HG02763 (cell line): ENCODE measurements at regions not wholly inside any gene's neighbourhood (a gene's known extent, or its start where the extent isn't known, plus 50 kb on each side); places are given as distances from the start of the nearest gene placed in this dataset.

Source experiments
- ATAC-seq: cut with Tn5 transposase; IDR thresholded peaks from one replicate; pipeline ENCODE4 v1.9.1; 2021; ENCODE audit warnings: mild to moderate bottlenecking, moderate library complexity; ENCODE audit not compliant: unreplicated experiment

GRCh38 chr2:128781166-128781565 is 462.5 kb upstream of the HS6ST1 start:
- ATAC-seq, result no peak

- no peak for ATAC-seq
These were observed 463.1 kb upstream of the HS6ST1 start for GRCh38 chr2:128781585-128782385.

GRCh38 chr2:128782411-128783192 is 463.9 kb upstream of the HS6ST1 start:
- ATAC-seq, result no peak

- ATAC-seq, result no peak
These were observed 464.6 kb upstream of the HS6ST1 start for GRCh38 chr2:128783193-128783671.

GRCh38 chr2:128783896-128784295 is 465.2 kb upstream of the HS6ST1 start:
- no peak for ATAC-seq

- no peak for ATAC-seq
These were observed 466.1 kb upstream of the HS6ST1 start for GRCh38 chr2:128784626-128785306.

GRCh38 chr2:128786316-128786715 is 467.6 kb upstream of the HS6ST1 start:
- no peak for ATAC-seq

GRCh38 chr2:128786741-128787478 is 468.2 kb upstream of the HS6ST1 start:
- ATAC-seq, result no peak

- ATAC-seq, result no peak
These were observed 468.9 kb upstream of the HS6ST1 start for GRCh38 chr2:128787616-128788015.

GRCh38 chr2:128788636-128789220 is 470.1 kb upstream of the HS6ST1 start:
- ATAC-seq, result no peak

- no peak for ATAC-seq
These were observed 470.6 kb upstream of the HS6ST1 start for GRCh38 chr2:128789221-128789620.

GRCh38 chr2:128789776-128790455 is 471.2 kb upstream of the HS6ST1 start:
- ATAC-seq, result no peak

- no peak for ATAC-seq
These were observed 471.9 kb upstream of the HS6ST1 start for GRCh38 chr2:128790541-128791001.

GRCh38 chr2:128791120-128791984 is 472.7 kb upstream of the HS6ST1 start:
- no peak for ATAC-seq

- no peak for ATAC-seq
These were observed 473.3 kb upstream of the HS6ST1 start for GRCh38 chr2:128791985-128792320.

- ATAC-seq, result no peak
These were observed 473.9 kb upstream of the HS6ST1 start for GRCh38 chr2:128792476-128793054.

- ATAC-seq, result no peak
These were observed 474.7 kb upstream of the HS6ST1 start for GRCh38 chr2:128793404-128793803.

- ATAC-seq, result no peak
These were observed 475.6 kb upstream of the HS6ST1 start for GRCh38 chr2:128794285-128794684.

GRCh38 chr2:128796321-128796720 is 477.7 kb upstream of the HS6ST1 start:
- no peak for ATAC-seq
